ENCODE measurements at regions not wholly inside any gene's neighbourhood (a gene's known extent, or its start where the extent isn't known, plus 50 kb on each side); places are given as distances from the start of the nearest gene placed in this dataset.

GRCh38 chr5:92471861-92472260 lies 1088.7 kb upstream of the ARRDC3 start:
- TF ChIP-seq POLR2A (IDR thresholded peaks at IDR 0.05): no peak
- no peak for TF ChIP-seq CTCF (IDR thresholded peaks at IDR 0.05)
- Histone ChIP-seq H3K4me1 (no peaks in the 10 kb centered on the region), H3K9me3 (no peaks in the 10 kb centered on the region), H3K27ac (no peak overlapping the region), H3K36me3 (no peaks in the 10 kb centered on the region), H3K4me3 (replicated peaks in 1 of 3) (no peak overlapping the region), H3K27me3 (no peaks in the 10 kb centered on the region)
- 86 to 87% methylated on average over 2 of the region's 2 CpGs for WGBS, 2 donors
- DNase-seq: no peak
- intact Hi-C loops (cut with DNase I): no loop called here

- intact Hi-C loops (cut with DNase I): no loop called here
- no peak overlapping the region for H3K4me3 ChIP-seq (replicated peaks in 1 of 3)
Measured at GRCh38 chr5:92470770-92471169, 1087.7 kb upstream of the ARRDC3 start.

GRCh38 chr5:92468295-92468694 lies 1085.2 kb upstream of the ARRDC3 start:
- H3K36me3 ChIP-seq: no peaks in the 10 kb centered on the region
- 83 to 91% methylated on average over 4 of the region's 4 CpGs for WGBS, 2 donors
- intact Hi-C loops (cut with DNase I): no loop called here
- H3K27me3 ChIP-seq: no peaks in the 10 kb centered on the region
- no peak for DNase-seq
- TF ChIP-seq CTCF (IDR thresholded peaks at IDR 0.05): no peak
- no peak for TF ChIP-seq POLR2A (IDR thresholded peaks at IDR 0.05)
- H3K27ac ChIP-seq: no peak overlapping the region
- H3K4me3 ChIP-seq (replicated peaks in 1 of 3): no peak overlapping the region
- H3K9me3 ChIP-seq: no peaks in the 10 kb centered on the region
- no peaks in the 10 kb centered on the region for H3K4me1 ChIP-seq

More at GRCh38 chr5:92470770-92471169, 1087.7 kb upstream of the ARRDC3 start:
- Histone ChIP-seq H3K4me1 (no peaks in the 10 kb centered on the region), H3K9me3 (no peaks in the 10 kb centered on the region), H3K27me3 (no peaks in the 10 kb centered on the region), H3K36me3 (no peaks in the 10 kb centered on the region), H3K27ac (no peak overlapping the region)
- TF ChIP-seq POLR2A (IDR thresholded peaks at IDR 0.05): no peak
- no peak for TF ChIP-seq CTCF (IDR thresholded peaks at IDR 0.05)
- no peak for DNase-seq

- 70 to 78% methylated on average over 3 of the region's 3 CpGs for WGBS, 2 donors
- H3K9me3 ChIP-seq: no peaks in the 10 kb centered on the region
- intact Hi-C loops (cut with DNase I): no loop called here
- TF ChIP-seq CTCF (IDR thresholded peaks at IDR 0.05) (no peak), POLR2A (IDR thresholded peaks at IDR 0.05) (no peak)
- DNase-seq: no peak
- no peaks in the 10 kb centered on the region for H3K27me3 ChIP-seq
- H3K27ac ChIP-seq: no peak overlapping the region
- no peaks in the 10 kb centered on the region for H3K4me1 ChIP-seq
- no peak overlapping the region for H3K4me3 ChIP-seq (replicated peaks in 1 of 3)
- no peaks in the 10 kb centered on the region for H3K36me3 ChIP-seq
Measured at GRCh38 chr5:92467695-92468094, 1084.6 kb upstream of the ARRDC3 start.

GRCh38 chr5:92460505-92460904 lies 1077.4 kb upstream of the ARRDC3 start:
- TF ChIP-seq POLR2A (IDR thresholded peaks at IDR 0.05) (no peak), CTCF (IDR thresholded peaks at IDR 0.05) (no peak)
- H3K27me3 ChIP-seq: no peaks in the 10 kb centered on the region
- no peaks in the 10 kb centered on the region for H3K9me3 ChIP-seq
- WGBS, 2 donors: 72 to 75% methylated on average over 2 of the region's 2 CpGs
- H3K27ac ChIP-seq: no peak overlapping the region
- intact Hi-C loops (cut with DNase I): no loop called here
- no peaks in the 10 kb centered on the region for H3K4me1 ChIP-seq
- no peaks in the 10 kb centered on the region for H3K36me3 ChIP-seq
- H3K4me3 ChIP-seq (replicated peaks in 1 of 3): no peak overlapping the region
- DNase-seq: no peak

Data from thyroid gland (tissue), 4 donors.